ENCODE measurements at regions not wholly inside any gene's neighbourhood (a gene's known extent, or its start where the extent isn't known, plus 50 kb on each side); places are given as distances from the start of the nearest gene placed in this dataset.

DNA sequence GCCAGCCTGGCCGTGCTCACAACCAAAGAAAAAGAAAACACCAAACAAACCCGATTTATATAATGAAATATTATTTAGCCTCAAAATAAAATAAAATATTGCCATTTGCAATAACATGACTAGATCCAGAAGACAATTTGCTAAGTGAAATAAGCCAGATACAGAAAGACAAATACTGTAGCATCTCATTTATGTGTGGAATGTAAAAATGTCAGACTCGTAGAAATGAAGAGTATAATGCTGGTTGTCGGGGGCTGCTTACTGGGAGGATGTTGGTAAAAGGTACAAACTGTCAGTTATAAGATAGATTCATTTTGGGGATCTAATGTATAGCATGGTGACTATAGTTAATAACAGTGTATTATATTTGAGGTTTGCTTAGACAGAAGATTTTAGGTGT, 269.7 kb downstream of the THBS2 start:
- DNase-seq (ENCODE audit: low spot score) = no peak
- Histone ChIP-seq H3K4me1 (replicated peaks) (no peaks in the 10 kb centered on the region), H3K36me3 (no peaks in the 10 kb centered on the region), H3K27me3 (replicated peaks; ENCODE audit: insufficient read depth) (no peaks in the 10 kb centered on the region), H3K9me3 (no peaks in the 10 kb centered on the region), H3K4me3 (no peak overlapping the region), H3K27ac (no peak overlapping the region)
- intact Hi-C loops (cut with DNase I) = no loop called here
- TF ChIP-seq CTCF (IDR thresholded peaks at IDR 0.05) (no peak), POLR2A (IDR thresholded peaks at IDR 0.05) (no peak), POLR2AphosphoS5 (IDR thresholded peaks at IDR 0.05) (no peak)
- 80% methylated on average over 4 of the region's 4 CpGs for WGBS

DNA sequence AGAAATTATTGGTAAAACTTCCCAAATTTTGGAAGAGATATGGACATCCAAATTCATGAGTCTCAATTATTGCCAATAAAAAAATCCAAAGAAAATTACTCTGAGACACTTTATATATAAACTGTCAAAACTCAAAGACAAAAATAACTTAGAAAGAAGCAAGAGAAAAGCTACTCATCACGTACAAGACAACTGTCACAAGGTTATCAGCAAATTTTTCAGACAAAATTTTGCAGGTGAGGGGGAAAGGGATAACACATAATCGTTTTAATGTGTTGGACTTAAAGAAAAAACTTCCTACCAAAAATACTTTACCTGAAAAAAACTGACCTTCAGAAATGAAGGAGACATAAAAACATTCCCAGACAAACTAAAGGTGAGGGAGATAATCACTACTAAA, 272.5 kb downstream of the THBS2 start:
- intact Hi-C loops (cut with DNase I) = no loop called here
- Histone ChIP-seq H3K36me3 (no peaks in the 10 kb centered on the region), H3K4me3 (no peak overlapping the region), H3K27me3 (replicated peaks; ENCODE audit: insufficient read depth) (no peaks in the 10 kb centered on the region), H3K27ac (no peak overlapping the region), H3K9me3 (no peaks in the 10 kb centered on the region), H3K4me1 (replicated peaks) (no peaks in the 10 kb centered on the region)
- 84% methylated on average over 2 of the region's 2 CpGs for WGBS
- no peak for DNase-seq (ENCODE audit: low spot score)
- TF ChIP-seq CTCF (IDR thresholded peaks at IDR 0.05) (no peak), POLR2AphosphoS5 (IDR thresholded peaks at IDR 0.05) (no peak), POLR2A (IDR thresholded peaks at IDR 0.05) (no peak)

DNA sequence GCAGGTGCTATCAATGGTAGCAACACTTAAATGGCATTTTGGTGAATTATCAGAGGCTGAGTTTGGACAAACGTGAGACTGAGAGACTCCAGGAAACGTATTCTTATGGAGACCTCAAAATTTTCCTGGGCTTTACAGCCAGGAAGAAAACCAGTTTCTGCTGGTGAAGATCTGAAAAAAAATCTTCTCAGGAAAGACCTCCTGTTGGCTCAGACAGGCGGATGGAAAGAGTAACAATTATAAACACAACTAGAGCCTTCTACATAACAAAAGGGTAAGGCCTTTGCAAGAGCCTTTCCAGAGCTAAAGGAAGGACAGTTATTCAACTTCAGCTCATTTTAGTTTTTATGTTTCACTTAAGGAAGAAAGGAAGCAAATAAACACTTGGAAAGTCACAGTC, 274.4 kb downstream of the THBS2 start:
- DNase-seq (ENCODE audit: low spot score) = no peak
- H3K4me1 ChIP-seq (replicated peaks) = no peaks in the 10 kb centered on the region
- H3K4me3 ChIP-seq = no peak overlapping the region
- no peaks in the 10 kb centered on the region for H3K27me3 ChIP-seq (replicated peaks; ENCODE audit: insufficient read depth)
- H3K27ac ChIP-seq = no peak overlapping the region
- no peaks in the 10 kb centered on the region for H3K9me3 ChIP-seq
- H3K36me3 ChIP-seq = no peaks in the 10 kb centered on the region
- TF ChIP-seq POLR2A (IDR thresholded peaks at IDR 0.05) (no peak), POLR2AphosphoS5 (IDR thresholded peaks at IDR 0.05) (no peak), CTCF (IDR thresholded peaks at IDR 0.05) (no peak)
- intact Hi-C loops (cut with DNase I) = no loop called here
- WGBS = 67% methylated on average over 3 of the region's 3 CpGs

- WGBS = 76% methylated on average over 2 of the region's 2 CpGs
- TF ChIP-seq CTCF (IDR thresholded peaks at IDR 0.05) (no peak), POLR2AphosphoS5 (IDR thresholded peaks at IDR 0.05) (no peak), POLR2A (IDR thresholded peaks at IDR 0.05) (no peak)
- Histone ChIP-seq H3K4me1 (replicated peaks) (no peaks in the 10 kb centered on the region), H3K9me3 (no peaks in the 10 kb centered on the region), H3K4me3 (no peak overlapping the region), H3K27ac (no peak overlapping the region), H3K27me3 (replicated peaks; ENCODE audit: insufficient read depth) (no peaks in the 10 kb centered on the region), H3K36me3 (no peaks in the 10 kb centered on the region)
- no peak for DNase-seq (ENCODE audit: low spot score)
- intact Hi-C loops (cut with DNase I) = no loop called here
Observed at GRCh38 chr6:168972128-168972527, 281.5 kb downstream of the THBS2 start.

DNA sequence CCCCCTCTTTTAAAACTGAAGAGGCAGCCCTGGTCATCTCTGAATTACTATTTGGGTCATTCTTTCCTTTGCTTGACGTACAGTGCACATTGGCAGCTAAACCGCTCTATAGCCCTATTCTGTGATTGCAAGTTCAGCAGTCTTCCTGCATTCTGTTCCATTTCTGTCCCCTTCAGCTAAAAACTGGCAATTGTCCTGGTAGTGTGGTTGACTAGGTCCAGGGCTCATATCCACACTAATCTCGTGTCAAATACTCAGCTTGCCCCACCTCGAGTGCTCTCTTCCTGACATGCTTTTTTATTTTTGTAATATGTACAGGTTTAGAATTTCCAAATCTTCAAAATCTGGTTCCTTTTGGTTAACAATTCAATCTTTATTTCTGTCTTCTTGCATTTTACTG, 282.1 kb downstream of the THBS2 start:
- WGBS = 76% methylated on average over 4 of the region's 4 CpGs
- Histone ChIP-seq H3K36me3 (no peaks in the 10 kb centered on the region), H3K4me3 (no peak overlapping the region), H3K9me3 (no peaks in the 10 kb centered on the region), H3K4me1 (replicated peaks) (no peaks in the 10 kb centered on the region), H3K27me3 (replicated peaks; ENCODE audit: insufficient read depth) (no peaks in the 10 kb centered on the region), H3K27ac (no peak overlapping the region)
- no peak for DNase-seq (ENCODE audit: low spot score)
- no peak for TF ChIP-seq POLR2AphosphoS5 (IDR thresholded peaks at IDR 0.05)
- TF ChIP-seq POLR2A (IDR thresholded peaks at IDR 0.05) = no peak
- no peak for TF ChIP-seq CTCF (IDR thresholded peaks at IDR 0.05)
- intact Hi-C loops (cut with DNase I) = no loop called here
